Neural crest cell (in vitro differentiated cells): ENCODE measurements at regions not wholly inside any gene's neighbourhood (a gene's known extent, or its start where the extent isn't known, plus 50 kb on each side); places are given as distances from the start of the nearest gene placed in this dataset.
"Not testable (repeated sequence)": the region's sequence is repeated elsewhere in the genome, so short reads cannot be mapped to it uniquely, and the experiment has no call there.

ENCODE experiments used
- DNase-seq: peaks from one replicate; pipeline ENCODE4 v3.0.0; 2021; ENCODE audit warnings: low read depth, mixed read lengths, low spot score
- H3K27ac Mint-ChIP-seq: one replicate; pipeline ENCODE4 v1.8.0; 2021; ENCODE audit warnings: mild to moderate bottlenecking, mixed read lengths; ENCODE audit not compliant: unreplicated experiment
- H3K27me3 Mint-ChIP-seq: 2 replicates; pipeline ENCODE4 v1.8.0; 2021; ENCODE audit warnings: low read depth, mild to moderate bottlenecking, mixed read lengths
- H3K36me3 Mint-ChIP-seq: 2 replicates; pipeline ENCODE4 v1.8.0; 2021; ENCODE audit warnings: low read depth, mild to moderate bottlenecking, mixed read lengths
- H3K4me1 Mint-ChIP-seq: 2 replicates; pipeline ENCODE4 v1.8.0; 2021; ENCODE audit warnings: mixed read lengths
- H3K4me3 Mint-ChIP-seq: one replicate; pipeline ENCODE4 v1.8.0; 2021; ENCODE audit warnings: mild to moderate bottlenecking, mixed read lengths
- H3K9me3 Mint-ChIP-seq: 2 replicates; pipeline ENCODE4 v1.8.0; 2021; ENCODE audit warnings: mixed read lengths
- CTCF ChIP-seq: fragments of 200-600 bp; sonication (generic); conservative IDR thresholded peaks from 2 replicates; pipeline ENCODE4 v1.5.0; 2021; ENCODE audit warnings: antibody characterized with exemption, mild to moderate bottlenecking

- peaks cover 5% of the 10 kb centered on the region for H3K27me3 Mint-ChIP-seq
- DNase-seq = no peak
- no peak overlapping the region for H3K4me3 Mint-ChIP-seq
- no peak for TF ChIP-seq CTCF
- H3K4me1 Mint-ChIP-seq = peaks cover 17% of the 10 kb centered on the region
- peaks cover 7% of the 10 kb centered on the region for H3K9me3 Mint-ChIP-seq
- no peaks in the 10 kb centered on the region for H3K36me3 Mint-ChIP-seq
- no peak overlapping the region for H3K27ac Mint-ChIP-seq
These were observed 181.9 kb upstream of the GLRA1 start for GRCh38 chr5:152106571-152106970.

GRCh38 chr5:152105085-152105484, 180.4 kb upstream of the GLRA1 start:
- peaks cover 11% of the 10 kb centered on the region for H3K27me3 Mint-ChIP-seq
- no peaks in the 10 kb centered on the region for H3K36me3 Mint-ChIP-seq
- H3K4me1 Mint-ChIP-seq = peaks cover 17% of the 10 kb centered on the region
- no peak for TF ChIP-seq CTCF
- DNase-seq = no peak
- H3K27ac Mint-ChIP-seq = no peak overlapping the region
- peaks cover 7% of the 10 kb centered on the region for H3K9me3 Mint-ChIP-seq
- no peak overlapping the region for H3K4me3 Mint-ChIP-seq

- DNase-seq = no peak
- Mint-ChIP-seq H3K27me3 (peaks cover 17% of the 10 kb centered on the region), H3K9me3 (peaks cover 7% of the 10 kb centered on the region), H3K4me3 (no peak overlapping the region), H3K4me1 (peaks cover 17% of the 10 kb centered on the region), H3K27ac (no peak overlapping the region), H3K36me3 (no peaks in the 10 kb centered on the region)
- no peak for TF ChIP-seq CTCF
These were observed 179.6 kb upstream of the GLRA1 start for GRCh38 chr5:152104211-152104610.

GRCh38 chr5:152102908-152103307, 178.3 kb upstream of the GLRA1 start:
- not testable (repeated sequence) for DNase-seq, H3K36me3 Mint-ChIP-seq, H3K9me3 Mint-ChIP-seq, H3K4me3 Mint-ChIP-seq, H3K27ac Mint-ChIP-seq
- H3K27me3 Mint-ChIP-seq = peaks cover 17% of the 10 kb centered on the region
- peaks cover 17% of the 10 kb centered on the region for H3K4me1 Mint-ChIP-seq

- H3K9me3 Mint-ChIP-seq = peaks cover 2% of the 10 kb centered on the region
- H3K27ac Mint-ChIP-seq = no peak overlapping the region
- no peak overlapping the region for H3K4me3 Mint-ChIP-seq
- no peak for DNase-seq
- no peak for TF ChIP-seq CTCF
- peaks cover 20% of the 10 kb centered on the region for H3K4me1 Mint-ChIP-seq
- no peaks in the 10 kb centered on the region for H3K36me3 Mint-ChIP-seq
- H3K27me3 Mint-ChIP-seq = peaks cover 17% of the 10 kb centered on the region
These were observed 177.4 kb upstream of the GLRA1 start for GRCh38 chr5:152102057-152102456.

GRCh38 chr5:152100462-152100861, 175.8 kb upstream of the GLRA1 start:
- H3K27ac Mint-ChIP-seq = no peak overlapping the region
- peaks cover 30% of the 10 kb centered on the region for H3K4me1 Mint-ChIP-seq
- no peak overlapping the region for H3K4me3 Mint-ChIP-seq
- TF ChIP-seq CTCF = no peak
- peaks cover 2% of the 10 kb centered on the region for H3K9me3 Mint-ChIP-seq
- no peaks in the 10 kb centered on the region for H3K36me3 Mint-ChIP-seq
- peaks cover 17% of the 10 kb centered on the region for H3K27me3 Mint-ChIP-seq
- no peak for DNase-seq
